Activated CD8-positive, alpha-beta memory T cell treated with anti-CD3 and anti-CD28 coated beads, Interleukin-2, amount 10 ng/mL, durations not matched to agents 7 days and 5 days (primary cell): ENCODE measurements at regions not wholly inside any gene's neighbourhood (a gene's known extent, or its start where the extent isn't known, plus 50 kb on each side); places are given as distances from the start of the nearest gene placed in this dataset.

Source experiments
- ATAC-seq: fragments of 150-1000 bp; cut with Tn5 transposase; one replicate; pipeline ENCODE4 v1.10.0; 2021; ENCODE audit warnings: moderate library complexity
- CTCF ChIA-PET: fragments of 350-600 bp; sonication (Branson Sonifier 250); formaldehyde crosslinking; loops from one replicate; lab custom pipeline; 2021; ENCODE audit warnings: antibody characterized with exemption; lab: Charles Lee
- DNase-seq: peaks from one replicate; pipeline ENCODE4 v3.0.0-alpha.2; 2020
- H3K27ac Mint-ChIP-seq: one replicate; pipeline ENCODE4 v1.8.0; 2021; ENCODE audit warnings: mild to moderate bottlenecking, mixed read lengths
- H3K27me3 Mint-ChIP-seq: one replicate; pipeline ENCODE4 v1.8.0; 2021; ENCODE audit warnings: mixed read lengths
- H3K36me3 Mint-ChIP-seq: one replicate; pipeline ENCODE4 v1.8.0; 2021; ENCODE audit warnings: mild to moderate bottlenecking, mixed read lengths
- H3K4me1 Mint-ChIP-seq: one replicate; pipeline ENCODE4 v1.8.0; 2021; ENCODE audit warnings: mixed read lengths
- H3K4me3 Mint-ChIP-seq: one replicate; pipeline ENCODE4 v1.8.0; 2021; ENCODE audit warnings: mild to moderate bottlenecking, moderate library complexity, mixed read lengths
- H3K9me3 Mint-ChIP-seq: one replicate; pipeline ENCODE4 v1.8.0; 2022; ENCODE audit warnings: low read depth, mixed read lengths

- Mint-ChIP-seq H3K27ac (no peak overlapping the region), H3K9me3 (no peaks in the 10 kb centered on the region), H3K36me3 (no peaks in the 10 kb centered on the region), H3K4me1 (no peaks in the 10 kb centered on the region), H3K4me3 (no peak overlapping the region), H3K27me3 (no peaks in the 10 kb centered on the region)
- CTCF ChIA-PET: no interaction called here
- no peak for ATAC-seq
- no peak for DNase-seq
Observed at GRCh38 chr3:144273601-144274000, 302.0 kb downstream of the DIPK2A start.

- H3K4me3 Mint-ChIP-seq: no peak overlapping the region
- ATAC-seq (no peak), DNase-seq (no peak)
- H3K36me3 Mint-ChIP-seq: no peaks in the 10 kb centered on the region
- no peaks in the 10 kb centered on the region for H3K27me3 Mint-ChIP-seq
- H3K4me1 Mint-ChIP-seq: no peaks in the 10 kb centered on the region
- CTCF ChIA-PET: no interaction called here
- no peaks in the 10 kb centered on the region for H3K9me3 Mint-ChIP-seq
- no peak overlapping the region for H3K27ac Mint-ChIP-seq
Observed at GRCh38 chr3:144275005-144275404, 303.4 kb downstream of the DIPK2A start.

GRCh38 chr3:144282313-144282712 is 310.7 kb downstream of the DIPK2A start:
- CTCF ChIA-PET: no interaction called here
- Mint-ChIP-seq H3K36me3 (no peaks in the 10 kb centered on the region), H3K27me3 (no peaks in the 10 kb centered on the region), H3K27ac (no peak overlapping the region), H3K4me3 (no peak overlapping the region), H3K4me1 (no peaks in the 10 kb centered on the region), H3K9me3 (no peaks in the 10 kb centered on the region)
- no peak for ATAC-seq
- no peak for DNase-seq

GRCh38 chr3:144286235-144286910 is 314.8 kb downstream of the DIPK2A start:
- Mint-ChIP-seq H3K36me3 (no peaks in the 10 kb centered on the region), H3K27ac (no peak overlapping the region), H3K27me3 (peaks cover 3% of the 10 kb centered on the region), H3K9me3 (no peaks in the 10 kb centered on the region), H3K4me1 (no peaks in the 10 kb centered on the region), H3K4me3 (no peak overlapping the region)
- CTCF ChIA-PET: no interaction called here
- no peak for DNase-seq
- no peak for ATAC-seq

GRCh38 chr3:144287001-144287400 is 315.4 kb downstream of the DIPK2A start:
- Mint-ChIP-seq H3K9me3 (no peaks in the 10 kb centered on the region), H3K4me3 (no peak overlapping the region), H3K27ac (no peak overlapping the region), H3K36me3 (no peaks in the 10 kb centered on the region), H3K4me1 (no peaks in the 10 kb centered on the region), H3K27me3 (peaks cover 8% of the 10 kb centered on the region)
- DNase-seq (no peak), ATAC-seq (no peak)
- CTCF ChIA-PET: no interaction called here

- ATAC-seq (no peak), DNase-seq (no peak)
- no peaks in the 10 kb centered on the region for H3K4me1 Mint-ChIP-seq
- no peaks in the 10 kb centered on the region for H3K36me3 Mint-ChIP-seq
- no peak overlapping the region for H3K27ac Mint-ChIP-seq
- H3K9me3 Mint-ChIP-seq: no peaks in the 10 kb centered on the region
- CTCF ChIA-PET: no interaction called here
- no peak overlapping the region for H3K4me3 Mint-ChIP-seq
- peaks cover 8% of the 10 kb centered on the region for H3K27me3 Mint-ChIP-seq
Observed at GRCh38 chr3:144289057-144289456, 317.4 kb downstream of the DIPK2A start.

- DNase-seq: no peak
- no peaks in the 10 kb centered on the region for H3K9me3 Mint-ChIP-seq
- H3K36me3 Mint-ChIP-seq: no peaks in the 10 kb centered on the region
- H3K27ac Mint-ChIP-seq: no peak overlapping the region
- peak; percentile 39 for ATAC-seq
- H3K27me3 Mint-ChIP-seq: peaks cover 14% of the 10 kb centered on the region
- CTCF ChIA-PET: no interaction called here
- no peak overlapping the region for H3K4me3 Mint-ChIP-seq
- peaks cover 14% of the 10 kb centered on the region for H3K4me1 Mint-ChIP-seq
Observed at GRCh38 chr3:144294659-144295538, 323.3 kb downstream of the DIPK2A start.

GRCh38 chr3:144295613-144296012 is 324.0 kb downstream of the DIPK2A start:
- ATAC-seq (no peak), DNase-seq (no peak)
- Mint-ChIP-seq H3K27me3 (peaks cover 15% of the 10 kb centered on the region), H3K4me3 (no peak overlapping the region), H3K4me1 (peaks cover 14% of the 10 kb centered on the region), H3K9me3 (no peaks in the 10 kb centered on the region), H3K27ac (no peak overlapping the region), H3K36me3 (no peaks in the 10 kb centered on the region)
- CTCF ChIA-PET: no interaction called here

GRCh38 chr3:144296808-144297207 is 325.2 kb downstream of the DIPK2A start:
- H3K27me3 Mint-ChIP-seq: peaks cover 11% of the 10 kb centered on the region
- CTCF ChIA-PET: no interaction called here
- H3K9me3 Mint-ChIP-seq: no peaks in the 10 kb centered on the region
- DNase-seq (no peak), ATAC-seq (no peak)
- H3K27ac Mint-ChIP-seq: no peak overlapping the region
- no peaks in the 10 kb centered on the region for H3K36me3 Mint-ChIP-seq
- no peak overlapping the region for H3K4me3 Mint-ChIP-seq
- H3K4me1 Mint-ChIP-seq: peaks cover 14% of the 10 kb centered on the region

- Mint-ChIP-seq H3K36me3 (no peaks in the 10 kb centered on the region), H3K4me3 (no peak overlapping the region), H3K9me3 (peaks cover 3% of the 10 kb centered on the region), H3K27ac (no peak overlapping the region), H3K27me3 (peaks cover 10% of the 10 kb centered on the region), H3K4me1 (no peaks in the 10 kb centered on the region)
- DNase-seq: no peak
- no peak for ATAC-seq
- CTCF ChIA-PET: no interaction called here
Observed at GRCh38 chr3:144301863-144302262, 330.2 kb downstream of the DIPK2A start.

- no peaks in the 10 kb centered on the region for H3K9me3 Mint-ChIP-seq
- no peak overlapping the region for H3K27ac Mint-ChIP-seq
- H3K36me3 Mint-ChIP-seq: no peaks in the 10 kb centered on the region
- ATAC-seq (no peak), DNase-seq (no peak)
- peaks cover 2% of the 10 kb centered on the region for H3K27me3 Mint-ChIP-seq
- CTCF ChIA-PET: no interaction called here
- no peak overlapping the region for H3K4me3 Mint-ChIP-seq
- H3K4me1 Mint-ChIP-seq: no peaks in the 10 kb centered on the region
Observed at GRCh38 chr3:144307951-144308350, 336.3 kb downstream of the DIPK2A start.

- no peaks in the 10 kb centered on the region for H3K4me1 Mint-ChIP-seq
- H3K4me3 Mint-ChIP-seq: no peak overlapping the region
- no peaks in the 10 kb centered on the region for H3K36me3 Mint-ChIP-seq
- H3K27ac Mint-ChIP-seq: no peak overlapping the region
- no peaks in the 10 kb centered on the region for H3K9me3 Mint-ChIP-seq
- ATAC-seq (no peak), DNase-seq (no peak)
- CTCF ChIA-PET: no interaction called here
- H3K27me3 Mint-ChIP-seq: peaks cover 2% of the 10 kb centered on the region
Observed at GRCh38 chr3:144308396-144308795, 336.8 kb downstream of the DIPK2A start.

- CTCF ChIA-PET: no interaction called here
- ATAC-seq (no peak), DNase-seq (no peak)
- H3K27me3 Mint-ChIP-seq: peaks cover under 1% of the 10 kb centered on the region
- no peaks in the 10 kb centered on the region for H3K9me3 Mint-ChIP-seq
- no peak overlapping the region for H3K4me3 Mint-ChIP-seq
- no peaks in the 10 kb centered on the region for H3K4me1 Mint-ChIP-seq
- no peak overlapping the region for H3K27ac Mint-ChIP-seq
- H3K36me3 Mint-ChIP-seq: no peaks in the 10 kb centered on the region
Observed at GRCh38 chr3:144312702-144313101, 341.1 kb downstream of the DIPK2A start.

GRCh38 chr3:144314946-144315345 is 343.3 kb downstream of the DIPK2A start:
- H3K4me1 Mint-ChIP-seq: no peaks in the 10 kb centered on the region
- no peak for ATAC-seq

More at GRCh38 chr3:144314946-144315345, 343.3 kb downstream of the DIPK2A start:
- Mint-ChIP-seq H3K4me3 (no peak overlapping the region), H3K27ac (no peak overlapping the region), H3K36me3 (no peaks in the 10 kb centered on the region), H3K9me3 (no peaks in the 10 kb centered on the region), H3K27me3 (no peaks in the 10 kb centered on the region)
- CTCF ChIA-PET: no interaction called here
- DNase-seq: no peak
